Tongue (tissue), 1 donor: ENCODE measurements at regions not wholly inside any gene's neighbourhood (a gene's known extent, or its start where the extent isn't known, plus 50 kb on each side); places are given as distances from the start of the nearest gene placed in this dataset.
A peak's percentile ranks its signal among the peaks of the same experiment; 100 is the strongest.

Experiments used
- DNase-seq: peaks from one replicate; pipeline ENCODE4 v3.0.0-alpha.2; 2015

- DNase-seq: peak; percentile 56
These were observed 132.7 kb upstream of the JAG1 start for GRCh38 chr20:10806539-10806938.

DNA sequence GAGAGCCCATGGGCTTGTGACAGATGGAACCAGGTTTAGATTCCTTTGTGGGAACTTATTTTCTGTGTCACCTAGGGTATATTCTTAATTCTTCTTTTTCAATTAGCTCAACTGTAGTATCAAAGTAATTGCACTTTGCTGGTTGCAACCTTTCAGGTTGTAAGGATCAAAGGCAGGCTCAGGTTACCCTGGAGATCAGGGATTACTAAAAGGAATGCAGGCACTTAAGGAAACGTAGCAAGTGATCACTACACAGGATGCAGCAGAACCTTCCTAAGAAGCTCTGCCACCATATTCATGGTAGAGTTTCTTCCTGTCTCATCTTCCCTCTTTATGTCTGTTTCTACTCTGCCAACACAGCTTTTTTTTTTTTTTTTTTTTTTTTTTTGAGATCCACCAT is 133.2 kb upstream of the JAG1 start:
- DNase-seq: no peak

GRCh38 chr20:10812759-10813327 is 139.0 kb upstream of the JAG1 start:
- no peak for DNase-seq

DNA sequence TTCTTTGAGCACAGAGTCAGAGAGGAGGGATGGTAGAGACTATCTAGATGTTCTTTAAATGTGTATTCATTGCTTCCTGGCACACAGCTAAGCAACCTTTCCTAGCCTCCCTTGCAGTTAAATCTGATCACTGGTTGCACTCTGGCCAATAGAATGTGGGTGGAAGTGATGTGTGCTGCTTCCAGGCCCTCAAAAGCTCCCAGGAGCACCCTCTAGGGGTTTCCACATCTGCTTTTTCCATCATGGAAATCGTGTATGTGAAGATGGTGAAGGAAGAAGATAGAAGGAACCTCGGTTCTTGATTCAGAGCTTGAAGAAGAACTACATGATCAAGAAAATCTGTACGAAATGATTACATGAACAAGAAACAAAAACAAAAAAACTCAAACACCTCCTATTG is 149.8 kb upstream of the JAG1 start:
- no peak for DNase-seq

DNA sequence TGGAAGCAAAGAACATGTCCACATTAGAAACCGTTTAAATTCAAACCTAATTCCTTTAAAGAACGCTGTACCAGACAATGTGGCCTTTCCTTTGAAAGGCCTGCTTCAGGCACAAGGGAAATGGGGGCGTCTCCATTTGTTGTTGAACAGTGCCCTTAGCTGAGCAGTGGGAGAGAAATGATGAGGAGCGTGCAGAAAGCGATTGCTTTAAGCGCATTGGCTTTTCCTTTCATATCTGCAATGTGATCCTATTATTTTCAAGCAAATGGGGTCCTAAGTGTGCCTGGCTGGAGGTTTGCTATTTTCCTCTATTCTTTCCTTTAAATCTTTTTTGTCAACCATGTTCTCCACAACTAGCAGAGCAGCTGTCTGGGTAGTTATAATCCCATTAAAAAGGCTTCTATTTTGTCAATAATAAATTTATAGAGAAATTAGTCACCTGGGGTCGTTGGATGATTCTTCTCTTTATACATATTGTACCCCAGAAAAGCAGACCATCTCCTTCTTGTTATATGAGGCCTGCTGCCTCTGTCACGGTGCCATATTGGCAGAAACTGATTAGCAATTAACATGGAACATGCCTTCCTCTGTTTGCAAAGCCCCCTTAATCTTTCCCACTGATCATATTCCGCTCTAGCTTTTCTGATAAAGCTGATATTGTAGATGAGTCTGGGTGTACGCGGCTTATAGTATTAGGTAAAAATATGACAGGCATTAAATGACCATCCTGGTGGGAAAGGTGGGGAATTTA is 151.1 kb upstream of the JAG1 start:
- DNase-seq: peak; percentile 64

- DNase-seq: peak; percentile 83
These were observed 152.3 kb upstream of the JAG1 start for GRCh38 chr20:10826111-10826510.

- DNase-seq: no peak
These were observed 154.4 kb upstream of the JAG1 start for GRCh38 chr20:10828180-10828579.

- DNase-seq: no peak
These were observed 158.3 kb upstream of the JAG1 start for GRCh38 chr20:10832141-10832540.

GRCh38 chr20:10837901-10838300 is 164.1 kb upstream of the JAG1 start:
- DNase-seq: no peak

DNA sequence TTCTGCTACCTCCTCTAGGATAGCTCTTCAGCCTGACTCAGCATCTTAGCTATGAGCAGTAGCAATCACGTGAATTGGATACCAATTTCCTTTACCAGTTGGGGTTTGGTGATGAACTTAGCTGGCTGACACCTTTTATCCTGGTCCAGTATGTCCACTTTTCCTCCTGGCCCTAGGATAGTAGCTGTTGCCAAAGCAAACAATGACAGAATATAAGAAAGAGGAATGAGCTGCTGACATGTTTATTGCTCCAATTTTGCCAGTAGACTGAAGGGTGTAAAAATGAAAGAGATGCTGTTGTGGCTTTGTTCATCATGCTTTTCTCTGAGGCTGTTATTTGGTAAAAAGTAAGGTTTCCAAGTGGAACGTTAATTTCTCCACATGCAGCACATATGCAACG is 168.3 kb upstream of the JAG1 start:
- no peak for DNase-seq

- no peak for DNase-seq
These were observed 169.4 kb upstream of the JAG1 start for GRCh38 chr20:10843146-10843711.

DNA sequence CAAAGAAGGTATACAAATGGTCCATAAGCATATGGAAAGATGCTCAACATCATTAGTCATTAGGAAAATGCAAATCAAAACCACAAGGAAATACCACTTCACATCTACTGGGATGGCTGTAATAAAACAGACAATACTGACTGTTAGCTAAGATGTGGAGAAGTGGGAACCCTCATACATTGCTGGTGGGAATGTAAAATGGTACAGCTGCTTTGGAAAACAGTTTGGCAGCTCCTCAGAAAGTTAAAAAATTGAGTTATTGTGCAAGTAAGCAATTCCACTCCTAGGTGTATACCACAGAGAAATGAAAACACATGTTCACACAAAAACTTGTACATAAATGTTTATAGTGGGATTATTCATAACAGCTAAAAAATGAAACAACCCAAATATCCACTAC is 173.0 kb upstream of the JAG1 start:
- DNase-seq: no peak

GRCh38 chr20:10848810-10849370 is 175.1 kb upstream of the JAG1 start:
- no peak for DNase-seq

- no peak for DNase-seq
These were observed 179.4 kb upstream of the JAG1 start for GRCh38 chr20:10853176-10853575.

GRCh38 chr20:10853731-10854130 is 179.9 kb upstream of the JAG1 start:
- DNase-seq: no peak

DNA sequence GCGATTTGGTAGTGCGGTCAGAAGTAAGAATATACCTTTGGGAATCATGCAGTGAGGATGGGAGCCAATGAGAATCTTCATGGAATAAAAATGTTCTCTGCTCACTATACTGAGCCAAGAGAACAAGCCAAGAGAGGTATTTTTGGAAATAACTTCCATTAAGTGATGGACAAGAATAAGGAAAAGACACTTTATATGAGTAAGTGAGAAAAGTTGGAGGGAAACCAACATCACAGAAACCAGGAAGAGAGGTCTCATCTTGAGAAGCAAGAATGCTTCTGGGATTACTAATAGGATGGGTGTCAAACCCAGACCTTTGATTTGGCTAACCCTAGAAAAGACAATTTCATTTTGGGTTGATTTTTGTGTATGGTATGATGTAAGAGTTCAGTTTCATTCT is 181.2 kb upstream of the JAG1 start:
- DNase-seq: peak; percentile 54

DNA sequence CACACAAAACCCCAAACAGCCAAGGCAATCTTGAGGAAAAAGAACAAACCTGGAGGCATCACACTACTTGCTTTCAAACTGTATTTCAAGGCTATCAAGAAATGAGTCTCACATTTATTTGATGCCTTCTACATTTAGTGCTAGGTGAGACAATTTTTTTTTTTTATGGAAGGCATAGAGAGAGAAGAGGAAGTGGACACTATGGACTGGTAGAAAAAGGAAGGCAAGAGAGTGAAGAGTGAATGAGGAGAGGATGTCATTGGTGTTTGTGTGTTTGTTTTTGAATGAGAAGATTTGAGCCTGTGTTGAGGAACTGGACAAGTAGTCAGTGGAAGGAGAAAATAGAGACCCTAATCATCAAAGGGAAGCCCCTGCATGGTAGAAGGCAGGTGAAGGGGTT is 182.0 kb upstream of the JAG1 start:
- no peak for DNase-seq

DNA sequence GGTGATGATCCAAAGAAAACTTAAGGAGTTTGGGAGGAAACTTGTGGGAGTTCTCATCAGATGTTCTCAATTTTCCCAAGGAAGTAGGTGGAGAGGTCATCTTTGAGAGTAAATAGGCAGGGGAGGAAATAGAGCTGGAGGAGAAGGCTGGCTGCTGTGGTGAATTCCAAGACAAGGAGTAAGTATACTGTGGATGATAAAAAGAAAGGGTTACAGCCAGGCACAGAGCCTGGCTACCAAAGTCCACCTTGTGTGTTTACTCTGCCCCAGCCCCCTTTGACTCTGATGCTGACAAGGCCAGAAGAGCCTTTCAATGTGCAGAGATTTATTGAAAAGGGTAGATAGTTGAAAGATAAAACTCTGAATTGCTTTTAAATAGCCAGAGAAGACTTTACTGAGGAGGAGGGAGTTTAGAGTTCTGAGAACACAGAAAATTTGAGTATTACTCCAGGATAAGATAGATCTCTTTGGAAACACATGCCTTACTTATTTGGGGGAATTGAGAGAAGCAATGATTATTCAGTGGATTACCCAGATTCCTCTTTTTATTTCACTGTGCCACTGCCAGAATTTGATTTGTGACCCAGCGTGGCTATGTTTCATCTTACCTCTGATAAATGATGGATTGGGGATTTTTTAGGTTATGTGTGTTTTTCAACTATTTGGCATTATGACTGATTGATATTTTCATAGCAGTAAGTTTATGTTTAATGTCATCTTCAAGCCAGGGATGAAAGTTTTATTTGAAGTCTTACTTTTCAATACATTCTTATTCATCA is 182.6 kb upstream of the JAG1 start:
- no peak for DNase-seq

DNA sequence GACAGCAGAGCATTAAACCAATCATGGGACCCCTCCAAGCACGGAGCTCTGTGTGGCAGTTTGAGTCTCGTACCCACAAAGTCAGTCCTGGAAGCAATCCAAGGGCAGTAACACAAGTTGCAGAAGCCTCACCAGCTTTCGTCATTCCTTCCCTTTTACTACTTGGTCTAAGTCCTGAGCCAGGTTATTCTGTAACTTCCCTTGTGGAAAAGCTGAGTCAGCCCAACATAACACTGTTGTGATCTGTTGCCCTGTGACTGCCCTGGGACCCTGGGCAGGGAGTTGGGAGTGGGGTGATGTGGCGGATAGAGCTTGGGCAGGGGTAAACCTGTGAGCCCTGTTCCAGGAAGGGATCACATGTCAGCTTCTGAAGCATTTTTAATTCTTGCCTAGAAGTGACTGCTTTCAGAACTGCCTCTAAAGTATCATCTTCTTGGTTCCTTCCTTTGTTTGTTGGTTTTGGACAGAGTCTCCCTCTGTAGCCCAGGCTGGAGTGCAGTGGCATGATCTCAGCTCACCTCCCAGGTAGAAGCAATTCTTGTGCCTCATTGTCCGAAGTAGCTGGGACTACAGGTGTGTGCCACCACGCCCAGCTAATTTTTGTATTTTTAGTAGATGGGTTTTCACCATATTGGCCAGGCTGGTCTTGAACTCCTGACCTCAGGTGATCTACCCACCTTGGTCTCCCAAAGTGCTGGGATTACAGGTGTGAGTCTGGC is 183.7 kb upstream of the JAG1 start:
- no peak for DNase-seq

- DNase-seq: no peak
These were observed 187.3 kb upstream of the JAG1 start for GRCh38 chr20:10861090-10861489.

GRCh38 chr20:10861619-10862018 is 187.8 kb upstream of the JAG1 start:
- no peak for DNase-seq
